ENCODE measurements at regions not wholly inside any gene's neighbourhood (a gene's known extent, or its start where the extent isn't known, plus 50 kb on each side); places are given as distances from the start of the nearest gene placed in this dataset.

DNA sequence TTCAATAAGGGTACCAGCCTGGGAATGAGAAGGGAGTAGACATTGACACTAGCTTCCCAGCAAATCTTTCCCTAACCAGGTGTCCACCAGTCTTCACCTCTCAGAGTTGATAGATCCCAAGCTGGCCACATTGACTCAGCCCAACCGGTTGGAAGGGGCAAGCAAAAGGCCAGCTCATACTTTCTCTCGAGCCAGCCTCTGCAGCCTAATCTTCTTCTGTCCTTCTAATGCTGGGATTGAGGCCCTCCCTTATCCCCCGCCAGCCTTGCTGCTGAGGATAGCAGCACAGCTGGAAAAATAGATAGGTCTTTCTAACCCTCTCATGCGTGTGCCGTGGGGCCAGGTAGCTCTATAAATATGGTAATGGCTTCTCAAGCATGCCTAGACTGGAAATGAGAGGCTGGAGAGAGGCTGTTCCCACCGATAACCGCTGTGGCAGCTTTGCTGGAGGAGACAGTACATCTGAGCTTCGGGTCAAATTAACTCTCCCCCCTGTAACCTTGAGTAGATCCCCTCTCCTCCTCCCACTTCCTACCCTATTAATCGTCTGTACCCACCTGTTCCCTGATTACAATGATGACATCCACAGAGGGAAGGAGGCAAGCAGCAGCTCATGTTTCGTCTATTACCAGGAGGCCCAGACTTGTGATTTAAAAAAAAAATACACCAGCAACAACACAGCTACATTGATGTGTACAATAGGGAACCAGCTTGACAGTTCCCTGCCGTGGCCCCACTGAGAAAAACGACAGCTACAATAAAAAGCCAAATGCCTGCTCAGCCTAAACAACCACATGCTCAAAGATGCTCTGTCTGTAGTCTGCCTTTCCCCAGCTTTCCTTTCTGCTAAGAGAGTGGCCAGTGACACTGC lies 219.9 kb upstream of the BRINP1 start:
- no peaks in the 10 kb centered on the region for H3K36me3 Mint-ChIP-seq
- no peak for TF ChIP-seq NR2C2 (CRISPR knock-in tag; IDR thresholded peaks at IDR 0.05)
- no peak for TF ChIP-seq TCF7 (CRISPR knock-in tag; IDR thresholded peaks at IDR 0.05; ENCODE audit: low read depth)
- TF ChIP-seq ZNF219 (CRISPR knock-in tag; IDR thresholded peaks at IDR 0.05; ENCODE audit: borderline replicate concordance), result no peak
- TF ChIP-seq NR3C1 (CRISPR knock-in tag; conservative IDR thresholded peaks at IDR 0.05; ENCODE audit: low read depth), result no peak
- TF ChIP-seq ZNF671 (CRISPR knock-in tag; IDR thresholded peaks at IDR 0.05), result no peak
- TF ChIP-seq ELF4 (CRISPR knock-in tag; IDR thresholded peaks at IDR 0.05; ENCODE audit: low read depth), result no peak
- TF ChIP-seq SMAD4 (CRISPR knock-in tag; IDR thresholded peaks at IDR 0.05), result no peak
- no peak for TF ChIP-seq NR1H2 (CRISPR knock-in tag; IDR thresholded peaks at IDR 0.05)
- TF ChIP-seq HMGA2 (CRISPR knock-in tag; IDR thresholded peaks at IDR 0.05), result no peak
- TF ChIP-seq RELA (CRISPR knock-in tag; IDR thresholded peaks at IDR 0.05; ENCODE audit: borderline replicate concordance), result no peak
- no peaks in the 10 kb centered on the region for H3K27me3 Mint-ChIP-seq (ENCODE audit: low read depth)
- ATAC-seq (no peak), DNase-seq (ENCODE audit: low spot score) (no peak)
- peaks cover 24% of the 10 kb centered on the region for H3K4me1 Mint-ChIP-seq
- H3K4me3 Mint-ChIP-seq, result no peak overlapping the region
- POLR2A ChIA-PET, result interaction anchor here (1.3 kb wide), 1 partner anchor 12 kb away, joined by 3 read pairs; no protein-coding TSS in a partner anchor
- H3K27ac Mint-ChIP-seq, result no peak overlapping the region
- no peaks in the 10 kb centered on the region for H3K9me3 Mint-ChIP-seq
- CTCF ChIA-PET, result no interaction called here

DNA sequence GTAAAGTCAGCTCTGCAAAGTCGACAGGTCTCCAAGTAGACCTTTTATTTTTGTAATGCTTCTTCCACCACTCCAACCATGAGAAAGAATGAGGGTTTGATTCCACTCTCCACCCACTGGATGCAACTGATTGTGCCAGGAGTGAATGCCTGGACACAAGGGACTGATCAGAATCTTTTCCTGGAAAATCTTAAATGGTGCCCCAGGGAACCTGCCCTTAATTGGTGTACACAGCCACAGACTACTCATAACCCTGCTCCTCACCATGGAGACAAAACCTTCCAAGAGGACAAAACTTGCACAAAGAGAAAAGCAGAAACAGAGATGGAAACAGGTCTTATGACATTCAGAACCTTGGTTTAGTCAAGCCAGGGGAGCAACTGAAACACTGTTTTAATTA lies 208.6 kb upstream of the BRINP1 start:
- Mint-ChIP-seq H3K36me3 (no peaks in the 10 kb centered on the region), H3K4me1 (no peaks in the 10 kb centered on the region), H3K27me3 (ENCODE audit: low read depth) (no peaks in the 10 kb centered on the region; the same call in 1 of the 2 replicates), H3K27ac (no peak overlapping the region), H3K4me3 (no peak overlapping the region), H3K9me3 (no peaks in the 10 kb centered on the region)
- POLR2A ChIA-PET, result no interaction called here
- CTCF ChIA-PET, result no interaction called here
- DNase-seq (ENCODE audit: low spot score) (no peak), ATAC-seq (no peak)
- TF ChIP-seq, protein P1, sequence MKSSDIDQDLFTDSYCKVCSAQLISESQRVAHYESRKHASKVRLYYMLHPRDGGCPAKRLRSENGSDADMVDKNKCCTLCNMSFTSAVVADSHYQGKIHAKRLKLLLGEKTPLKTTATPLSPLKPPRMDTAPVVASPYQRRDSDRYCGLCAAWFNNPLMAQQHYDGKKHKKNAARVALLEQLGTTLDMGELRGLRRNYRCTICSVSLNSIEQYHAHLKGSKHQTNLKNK (CRISPR knock-in tag; IDR thresholded peaks at IDR 0.05), result no peak
- TF ChIP-seq FOXP1 (CRISPR knock-in tag; IDR thresholded peaks at IDR 0.05; ENCODE audit: borderline replicate concordance), result no peak
- TF ChIP-seq IRF2 (CRISPR knock-in tag; IDR thresholded peaks at IDR 0.05; ENCODE audit: borderline replicate concordance, low read depth), result no peak
- TF ChIP-seq ELF4 (CRISPR knock-in tag; IDR thresholded peaks at IDR 0.05; ENCODE audit: low read depth), result no peak
- TF ChIP-seq, protein P2, sequence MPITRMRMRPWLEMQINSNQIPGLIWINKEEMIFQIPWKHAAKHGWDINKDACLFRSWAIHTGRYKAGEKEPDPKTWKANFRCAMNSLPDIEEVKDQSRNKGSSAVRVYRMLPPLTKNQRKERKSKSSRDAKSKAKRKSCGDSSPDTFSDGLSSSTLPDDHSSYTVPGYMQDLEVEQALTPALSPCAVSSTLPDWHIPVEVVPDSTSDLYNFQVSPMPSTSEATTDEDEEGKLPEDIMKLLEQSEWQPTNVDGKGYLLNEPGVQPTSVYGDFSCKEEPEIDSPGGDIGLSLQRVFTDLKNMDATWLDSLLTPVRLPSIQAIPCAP (CRISPR knock-in tag; IDR thresholded peaks at IDR 0.05), result no peak
- TF ChIP-seq, protein P3, sequence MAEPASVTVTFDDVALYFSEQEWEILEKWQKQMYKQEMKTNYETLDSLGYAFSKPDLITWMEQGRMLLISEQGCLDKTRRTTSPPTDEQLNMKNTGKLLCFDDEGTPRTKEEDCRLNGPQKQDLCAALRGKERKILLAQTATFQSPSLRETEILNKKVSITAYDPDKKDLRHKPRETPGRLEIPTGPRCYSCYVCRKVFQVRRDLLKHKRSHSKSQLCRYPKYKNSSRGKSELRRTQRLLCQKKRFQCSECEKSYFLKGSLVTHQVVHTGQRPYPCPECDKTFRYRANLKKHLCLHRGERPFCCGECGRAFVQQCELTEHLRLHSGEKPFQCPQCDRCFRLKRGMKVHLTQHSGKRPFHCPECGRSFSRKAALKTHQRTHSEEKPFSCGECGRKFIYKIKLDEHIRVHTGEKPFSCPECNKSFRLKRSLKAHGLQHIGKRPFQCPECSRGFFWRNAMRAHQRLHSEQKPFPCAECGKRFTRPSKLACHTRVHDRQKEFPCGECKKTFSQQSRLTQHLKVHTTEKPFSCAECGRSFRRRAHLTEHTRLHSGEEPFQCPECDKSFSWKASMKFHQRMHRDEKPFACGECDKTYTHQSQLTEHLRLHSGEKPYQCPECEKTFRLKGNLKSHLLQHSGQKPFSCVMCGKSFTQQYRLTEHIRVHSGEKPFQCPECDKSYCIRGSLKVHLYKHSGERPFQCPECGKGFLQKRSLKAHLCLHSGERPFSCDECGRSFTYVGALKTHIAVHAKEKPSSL (CRISPR knock-in tag; conservative IDR thresholded peaks at IDR 0.05), result no peak
- no peak for TF ChIP-seq EMX1 (CRISPR knock-in tag; IDR thresholded peaks at IDR 0.05)
- TF ChIP-seq HMGA2 (CRISPR knock-in tag; IDR thresholded peaks at IDR 0.05), result no peak
- no peak for TF ChIP-seq NR3C1 (CRISPR knock-in tag; conservative IDR thresholded peaks at IDR 0.05; ENCODE audit: low read depth)
- TF ChIP-seq MXD4 (CRISPR knock-in tag; IDR thresholded peaks at IDR 0.05; ENCODE audit: borderline replicate concordance), result no peak
- no peak for TF ChIP-seq TEAD1 (CRISPR knock-in tag; IDR thresholded peaks at IDR 0.05)
- no peak for TF ChIP-seq JAZF1 (CRISPR knock-in tag; IDR thresholded peaks at IDR 0.05)
- TF ChIP-seq, protein P4, sequence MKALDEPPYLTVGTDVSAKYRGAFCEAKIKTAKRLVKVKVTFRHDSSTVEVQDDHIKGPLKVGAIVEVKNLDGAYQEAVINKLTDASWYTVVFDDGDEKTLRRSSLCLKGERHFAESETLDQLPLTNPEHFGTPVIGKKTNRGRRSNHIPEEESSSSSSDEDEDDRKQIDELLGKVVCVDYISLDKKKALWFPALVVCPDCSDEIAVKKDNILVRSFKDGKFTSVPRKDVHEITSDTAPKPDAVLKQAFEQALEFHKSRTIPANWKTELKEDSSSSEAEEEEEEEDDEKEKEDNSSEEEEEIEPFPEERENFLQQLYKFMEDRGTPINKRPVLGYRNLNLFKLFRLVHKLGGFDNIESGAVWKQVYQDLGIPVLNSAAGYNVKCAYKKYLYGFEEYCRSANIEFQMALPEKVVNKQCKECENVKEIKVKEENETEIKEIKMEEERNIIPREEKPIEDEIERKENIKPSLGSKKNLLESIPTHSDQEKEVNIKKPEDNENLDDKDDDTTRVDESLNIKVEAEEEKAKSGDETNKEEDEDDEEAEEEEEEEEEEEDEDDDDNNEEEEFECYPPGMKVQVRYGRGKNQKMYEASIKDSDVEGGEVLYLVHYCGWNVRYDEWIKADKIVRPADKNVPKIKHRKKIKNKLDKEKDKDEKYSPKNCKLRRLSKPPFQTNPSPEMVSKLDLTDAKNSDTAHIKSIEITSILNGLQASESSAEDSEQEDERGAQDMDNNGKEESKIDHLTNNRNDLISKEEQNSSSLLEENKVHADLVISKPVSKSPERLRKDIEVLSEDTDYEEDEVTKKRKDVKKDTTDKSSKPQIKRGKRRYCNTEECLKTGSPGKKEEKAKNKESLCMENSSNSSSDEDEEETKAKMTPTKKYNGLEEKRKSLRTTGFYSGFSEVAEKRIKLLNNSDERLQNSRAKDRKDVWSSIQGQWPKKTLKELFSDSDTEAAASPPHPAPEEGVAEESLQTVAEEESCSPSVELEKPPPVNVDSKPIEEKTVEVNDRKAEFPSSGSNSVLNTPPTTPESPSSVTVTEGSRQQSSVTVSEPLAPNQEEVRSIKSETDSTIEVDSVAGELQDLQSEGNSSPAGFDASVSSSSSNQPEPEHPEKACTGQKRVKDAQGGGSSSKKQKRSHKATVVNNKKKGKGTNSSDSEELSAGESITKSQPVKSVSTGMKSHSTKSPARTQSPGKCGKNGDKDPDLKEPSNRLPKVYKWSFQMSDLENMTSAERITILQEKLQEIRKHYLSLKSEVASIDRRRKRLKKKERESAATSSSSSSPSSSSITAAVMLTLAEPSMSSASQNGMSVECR (CRISPR knock-in tag; IDR thresholded peaks at IDR 0.05; ENCODE audit: borderline replicate concordance), result no peak
- TF ChIP-seq, protein P5, sequence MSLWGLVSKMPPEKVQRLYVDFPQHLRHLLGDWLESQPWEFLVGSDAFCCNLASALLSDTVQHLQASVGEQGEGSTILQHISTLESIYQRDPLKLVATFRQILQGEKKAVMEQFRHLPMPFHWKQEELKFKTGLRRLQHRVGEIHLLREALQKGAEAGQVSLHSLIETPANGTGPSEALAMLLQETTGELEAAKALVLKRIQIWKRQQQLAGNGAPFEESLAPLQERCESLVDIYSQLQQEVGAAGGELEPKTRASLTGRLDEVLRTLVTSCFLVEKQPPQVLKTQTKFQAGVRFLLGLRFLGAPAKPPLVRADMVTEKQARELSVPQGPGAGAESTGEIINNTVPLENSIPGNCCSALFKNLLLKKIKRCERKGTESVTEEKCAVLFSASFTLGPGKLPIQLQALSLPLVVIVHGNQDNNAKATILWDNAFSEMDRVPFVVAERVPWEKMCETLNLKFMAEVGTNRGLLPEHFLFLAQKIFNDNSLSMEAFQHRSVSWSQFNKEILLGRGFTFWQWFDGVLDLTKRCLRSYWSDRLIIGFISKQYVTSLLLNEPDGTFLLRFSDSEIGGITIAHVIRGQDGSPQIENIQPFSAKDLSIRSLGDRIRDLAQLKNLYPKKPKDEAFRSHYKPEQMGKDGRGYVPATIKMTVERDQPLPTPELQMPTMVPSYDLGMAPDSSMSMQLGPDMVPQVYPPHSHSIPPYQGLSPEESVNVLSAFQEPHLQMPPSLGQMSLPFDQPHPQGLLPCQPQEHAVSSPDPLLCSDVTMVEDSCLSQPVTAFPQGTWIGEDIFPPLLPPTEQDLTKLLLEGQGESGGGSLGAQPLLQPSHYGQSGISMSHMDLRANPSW (CRISPR knock-in tag; conservative IDR thresholded peaks at IDR 0.05; ENCODE audit: low read depth), result no peak
- TF ChIP-seq GRHL2 (CRISPR knock-in tag; IDR thresholded peaks at IDR 0.05; ENCODE audit: insufficient replicate concordance, severe bottlenecking), result no peak
